ENCODE measurements at regions not wholly inside any gene's neighbourhood (a gene's known extent, or its start where the extent isn't known, plus 50 kb on each side); places are given as distances from the start of the nearest gene placed in this dataset.

- no peak for TF ChIP-seq CTCF (conservative IDR thresholded peaks at IDR 0.05; ENCODE audit: low read depth, low read length)
- no peak for TF ChIP-seq EZH2 (IDR thresholded peaks at IDR 0.05; ENCODE audit: borderline replicate concordance, low read depth, low read length, poor library complexity, severe bottlenecking)
Observed at GRCh38 chr17:71779482-71779881, 341.3 kb upstream of the SOX9 start.
